ENCODE measurements at regions not wholly inside any gene's neighbourhood (a gene's known extent, or its start where the extent isn't known, plus 50 kb on each side); places are given as distances from the start of the nearest gene placed in this dataset.

GRCh38 chr3:182699550-182700170 is 93.6 kb upstream of the ATP11B start:
- DNase-seq (ENCODE audit: low read depth in 2 of 2), result no peak
- H3K4me3 ChIP-seq (replicated peaks in 1 of 2; ENCODE audit: low read depth in 2 of 2, low read length in 2 of 2), result no peak overlapping the region
- TF ChIP-seq, protein P1, sequence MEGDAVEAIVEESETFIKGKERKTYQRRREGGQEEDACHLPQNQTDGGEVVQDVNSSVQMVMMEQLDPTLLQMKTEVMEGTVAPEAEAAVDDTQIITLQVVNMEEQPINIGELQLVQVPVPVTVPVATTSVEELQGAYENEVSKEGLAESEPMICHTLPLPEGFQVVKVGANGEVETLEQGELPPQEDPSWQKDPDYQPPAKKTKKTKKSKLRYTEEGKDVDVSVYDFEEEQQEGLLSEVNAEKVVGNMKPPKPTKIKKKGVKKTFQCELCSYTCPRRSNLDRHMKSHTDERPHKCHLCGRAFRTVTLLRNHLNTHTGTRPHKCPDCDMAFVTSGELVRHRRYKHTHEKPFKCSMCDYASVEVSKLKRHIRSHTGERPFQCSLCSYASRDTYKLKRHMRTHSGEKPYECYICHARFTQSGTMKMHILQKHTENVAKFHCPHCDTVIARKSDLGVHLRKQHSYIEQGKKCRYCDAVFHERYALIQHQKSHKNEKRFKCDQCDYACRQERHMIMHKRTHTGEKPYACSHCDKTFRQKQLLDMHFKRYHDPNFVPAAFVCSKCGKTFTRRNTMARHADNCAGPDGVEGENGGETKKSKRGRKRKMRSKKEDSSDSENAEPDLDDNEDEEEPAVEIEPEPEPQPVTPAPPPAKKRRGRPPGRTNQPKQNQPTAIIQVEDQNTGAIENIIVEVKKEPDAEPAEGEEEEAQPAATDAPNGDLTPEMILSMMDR (IDR thresholded peaks at IDR 0.05; ENCODE audit: low read depth, low read length), result no peak

- DNase-seq (ENCODE audit: low read depth in 2 of 2), result no peak
- TF ChIP-seq, protein P1 (IDR thresholded peaks at IDR 0.05; ENCODE audit: low read depth, low read length), result no peak
- H3K4me3 ChIP-seq (replicated peaks in 1 of 2; ENCODE audit: low read depth in 2 of 2, low read length in 2 of 2), result no peak overlapping the region
These were observed 91.1 kb upstream of the ATP11B start for GRCh38 chr3:182702216-182702615.

- H3K4me3 ChIP-seq (replicated peaks in 1 of 2; ENCODE audit: low read depth in 2 of 2, low read length in 2 of 2), result no peak overlapping the region
- TF ChIP-seq, protein P1 (IDR thresholded peaks at IDR 0.05; ENCODE audit: low read depth, low read length), result no peak
- DNase-seq (ENCODE audit: low read depth in 2 of 2), result no peak
These were observed 90.1 kb upstream of the ATP11B start for GRCh38 chr3:182703233-182703632.

DNA sequence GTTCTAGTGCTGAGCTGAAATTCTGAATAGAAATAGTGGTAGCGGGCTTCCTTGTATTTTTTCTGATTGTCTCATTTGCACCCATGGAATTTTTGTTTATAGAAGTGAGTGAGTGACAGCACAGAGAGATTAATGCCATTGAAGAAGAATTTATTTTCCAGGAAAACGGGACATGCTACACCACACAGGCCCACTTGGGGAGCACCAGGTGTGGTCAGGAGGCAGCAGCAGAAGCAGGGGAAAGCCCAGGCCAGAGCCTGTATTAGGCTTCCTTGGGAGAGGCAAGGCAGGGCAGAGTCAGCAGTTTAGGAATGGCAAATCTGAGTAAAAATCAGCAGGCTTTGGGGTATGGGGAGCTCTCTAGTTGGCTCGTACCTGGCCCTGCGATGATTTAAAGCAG is 88.4 kb upstream of the ATP11B start:
- TF ChIP-seq, protein P1 (IDR thresholded peaks at IDR 0.05; ENCODE audit: low read depth, low read length), result peak; percentile 7
- DNase-seq (ENCODE audit: low read depth in 2 of 2), result no peak
- no peak overlapping the region for H3K4me3 ChIP-seq (replicated peaks in 1 of 2; ENCODE audit: low read depth in 2 of 2, low read length in 2 of 2)

- DNase-seq (ENCODE audit: low read depth in 2 of 2), result no peak
- H3K4me3 ChIP-seq (replicated peaks in 1 of 2; ENCODE audit: low read depth in 2 of 2, low read length in 2 of 2), result no peak overlapping the region
- TF ChIP-seq, protein P1 (IDR thresholded peaks at IDR 0.05; ENCODE audit: low read depth, low read length), result no peak
These were observed 84.5 kb upstream of the ATP11B start for GRCh38 chr3:182708810-182709209.

- DNase-seq (ENCODE audit: low read depth in 2 of 2), result no peak
- no peak overlapping the region for H3K4me3 ChIP-seq (replicated peaks in 1 of 2; ENCODE audit: low read depth in 2 of 2, low read length in 2 of 2)
- TF ChIP-seq, protein P1 (IDR thresholded peaks at IDR 0.05; ENCODE audit: low read depth, low read length), result no peak
These were observed 84.0 kb upstream of the ATP11B start for GRCh38 chr3:182709306-182709705.

Measured in cardiac fibroblast (primary cell).